ENCODE measurements at regions not wholly inside any gene's neighbourhood (a gene's known extent, or its start where the extent isn't known, plus 50 kb on each side); places are given as distances from the start of the nearest gene placed in this dataset.
A peak's percentile ranks its signal among the peaks of the same experiment; 100 is the strongest.

- H3K4me2 ChIP-seq (ENCODE audit: unreplicated experiment), result peak overlapping the region; percentile 3
- H3K27ac ChIP-seq, result peak overlapping the region; percentile 17
- H3K36me3 ChIP-seq (ENCODE audit: low read depth), result no peaks in the 10 kb centered on the region
- H4K20me1 ChIP-seq (ENCODE audit: insufficient read depth), result no peaks in the 10 kb centered on the region
- no peaks in the 10 kb centered on the region for H3K9me2 ChIP-seq (ENCODE audit: insufficient read depth)
- peak; percentile 26 for DNase-seq
- H3K79me2 ChIP-seq (ENCODE audit: insufficient read depth), result no peaks in the 10 kb centered on the region
- H3K4me3 ChIP-seq, result no peak overlapping the region
- no peaks in the 10 kb centered on the region for H3K27me3 ChIP-seq (replicated peaks; ENCODE audit: insufficient read depth)
- no peak overlapping the region for H3K9ac ChIP-seq
- H3K4me1 ChIP-seq (ENCODE audit: insufficient read depth), result peaks cover 37% of the 10 kb centered on the region
- in situ Hi-C loops (cut with MboI), result no loop called here
- H3F3A ChIP-seq (ENCODE audit: insufficient read depth), result peaks cover 29% of the 10 kb centered on the region
- TF ChIP-seq EZH2phosphoT487 (IDR thresholded peaks at IDR 0.05; ENCODE audit: insufficient read depth, low read depth) (no peak), EZH2 (IDR thresholded peaks at IDR 0.05; ENCODE audit: insufficient read depth, poor library complexity, severe bottlenecking) (no peak)
- no peaks in the 10 kb centered on the region for H3K9me3 ChIP-seq (ENCODE audit: low read depth)
- no peak overlapping the region for H2AFZ ChIP-seq
Measured at GRCh38 chr3:31013843-31014242, 119.4 kb upstream of the GADL1 start.

GRCh38 chr3:31014317-31015040 is 120.0 kb upstream of the GADL1 start:
- Histone ChIP-seq H2AFZ (no peak overlapping the region), H4K20me1 (ENCODE audit: insufficient read depth) (no peaks in the 10 kb centered on the region), H3K9me3 (ENCODE audit: low read depth) (no peaks in the 10 kb centered on the region), H3K4me2 (ENCODE audit: unreplicated experiment) (peak overlapping the region; percentile 3), H3K27ac (peak overlapping the region; percentile 17), H3K79me2 (ENCODE audit: insufficient read depth) (no peaks in the 10 kb centered on the region), H3K4me3 (no peak overlapping the region), H3K9me2 (ENCODE audit: insufficient read depth) (no peaks in the 10 kb centered on the region), H3K4me1 (ENCODE audit: insufficient read depth) (peaks cover 31% of the 10 kb centered on the region), H3F3A (ENCODE audit: insufficient read depth) (peaks cover 23% of the 10 kb centered on the region), H3K27me3 (replicated peaks; ENCODE audit: insufficient read depth) (no peaks in the 10 kb centered on the region), H3K36me3 (ENCODE audit: low read depth) (no peaks in the 10 kb centered on the region), H3K9ac (no peak overlapping the region)
- in situ Hi-C loops (cut with MboI), result no loop called here
- 45 to 50% methylated on average over 8 of the region's 8 CpGs for WGBS, 2 experiments (ENCODE audit: low coverage in 1 of 2, low lambda C conversion rate in 2 of 2, missing lambda C conversion rate in 2 of 2)
- TF ChIP-seq EZH2phosphoT487 (IDR thresholded peaks at IDR 0.05; ENCODE audit: insufficient read depth, low read depth), result no peak
- no peak for TF ChIP-seq EZH2 (IDR thresholded peaks at IDR 0.05; ENCODE audit: insufficient read depth, poor library complexity, severe bottlenecking)
- DNase-seq, result peak; percentile 78

- WGBS, 2 experiments (ENCODE audit: low coverage in 1 of 2, low lambda C conversion rate in 2 of 2, missing lambda C conversion rate in 2 of 2), result 97 to 100% methylated on average over 2 of the region's 2 CpGs
- no peaks in the 10 kb centered on the region for H3K36me3 ChIP-seq (ENCODE audit: low read depth)
- peaks cover 13% of the 10 kb centered on the region for H3F3A ChIP-seq (ENCODE audit: insufficient read depth)
- H3K27me3 ChIP-seq (replicated peaks; ENCODE audit: insufficient read depth), result no peaks in the 10 kb centered on the region
- no peak overlapping the region for H2AFZ ChIP-seq
- H3K9ac ChIP-seq, result no peak overlapping the region
- DNase-seq, result no peak
- H3K4me3 ChIP-seq, result no peak overlapping the region
- H3K27ac ChIP-seq, result no peak overlapping the region
- H3K79me2 ChIP-seq (ENCODE audit: insufficient read depth), result no peaks in the 10 kb centered on the region
- in situ Hi-C loops (cut with MboI), result no loop called here
- no peaks in the 10 kb centered on the region for H3K9me2 ChIP-seq (ENCODE audit: insufficient read depth)
- no peaks in the 10 kb centered on the region for H3K9me3 ChIP-seq (ENCODE audit: low read depth)
- H3K4me1 ChIP-seq (ENCODE audit: insufficient read depth), result peaks cover 16% of the 10 kb centered on the region
- no peak for TF ChIP-seq EZH2phosphoT487 (IDR thresholded peaks at IDR 0.05; ENCODE audit: insufficient read depth, low read depth)
- no peak for TF ChIP-seq EZH2 (IDR thresholded peaks at IDR 0.05; ENCODE audit: insufficient read depth, poor library complexity, severe bottlenecking)
- no peaks in the 10 kb centered on the region for H4K20me1 ChIP-seq (ENCODE audit: insufficient read depth)
- H3K4me2 ChIP-seq (ENCODE audit: unreplicated experiment), result no peak overlapping the region
Measured at GRCh38 chr3:31016196-31016595, 121.7 kb upstream of the GADL1 start.

- H3K9me2 ChIP-seq (ENCODE audit: insufficient read depth), result no peaks in the 10 kb centered on the region
- no peak overlapping the region for H3K4me3 ChIP-seq
- H3K79me2 ChIP-seq (ENCODE audit: insufficient read depth), result no peaks in the 10 kb centered on the region
- no peaks in the 10 kb centered on the region for H3F3A ChIP-seq (ENCODE audit: insufficient read depth)
- no peaks in the 10 kb centered on the region for H3K9me3 ChIP-seq (ENCODE audit: low read depth)
- in situ Hi-C loops (cut with MboI), result no loop called here
- H2AFZ ChIP-seq, result no peak overlapping the region
- no peaks in the 10 kb centered on the region for H3K36me3 ChIP-seq (ENCODE audit: low read depth)
- H3K4me1 ChIP-seq (ENCODE audit: insufficient read depth), result no peaks in the 10 kb centered on the region
- no peak overlapping the region for H3K9ac ChIP-seq
- H3K27me3 ChIP-seq (replicated peaks; ENCODE audit: insufficient read depth), result no peaks in the 10 kb centered on the region
- no peak overlapping the region for H3K27ac ChIP-seq
- H3K4me2 ChIP-seq (ENCODE audit: unreplicated experiment), result no peak overlapping the region
- no peak for DNase-seq
- no peaks in the 10 kb centered on the region for H4K20me1 ChIP-seq (ENCODE audit: insufficient read depth)
- TF ChIP-seq EZH2 (IDR thresholded peaks at IDR 0.05; ENCODE audit: insufficient read depth, poor library complexity, severe bottlenecking), result no peak
- no peak for TF ChIP-seq EZH2phosphoT487 (IDR thresholded peaks at IDR 0.05; ENCODE audit: insufficient read depth, low read depth)
Measured at GRCh38 chr3:31022716-31023115, 128.3 kb upstream of the GADL1 start.

GRCh38 chr3:31025541-31025940 is 131.1 kb upstream of the GADL1 start:
- in situ Hi-C loops (cut with MboI), result no loop called here
- no peak overlapping the region for H2AFZ ChIP-seq
- H3K36me3 ChIP-seq (ENCODE audit: low read depth), result no peaks in the 10 kb centered on the region
- no peak overlapping the region for H3K4me2 ChIP-seq (ENCODE audit: unreplicated experiment)
- no peaks in the 10 kb centered on the region for H3K4me1 ChIP-seq (ENCODE audit: insufficient read depth)
- no peaks in the 10 kb centered on the region for H4K20me1 ChIP-seq (ENCODE audit: insufficient read depth)
- no peak overlapping the region for H3K4me3 ChIP-seq
- H3K27me3 ChIP-seq (replicated peaks; ENCODE audit: insufficient read depth), result no peaks in the 10 kb centered on the region
- no peak overlapping the region for H3K27ac ChIP-seq
- H3K79me2 ChIP-seq (ENCODE audit: insufficient read depth), result no peaks in the 10 kb centered on the region
- no peaks in the 10 kb centered on the region for H3K9me2 ChIP-seq (ENCODE audit: insufficient read depth)
- no peak for TF ChIP-seq EZH2phosphoT487 (IDR thresholded peaks at IDR 0.05; ENCODE audit: insufficient read depth, low read depth)
- TF ChIP-seq EZH2 (IDR thresholded peaks at IDR 0.05; ENCODE audit: insufficient read depth, poor library complexity, severe bottlenecking), result no peak
- H3F3A ChIP-seq (ENCODE audit: insufficient read depth), result no peaks in the 10 kb centered on the region
- no peaks in the 10 kb centered on the region for H3K9me3 ChIP-seq (ENCODE audit: low read depth)
- no peak overlapping the region for H3K9ac ChIP-seq
- no peak for DNase-seq
- 79 to 81% methylated on average over 2 of the region's 2 CpGs for WGBS, 2 experiments (ENCODE audit: low coverage in 1 of 2, low lambda C conversion rate in 2 of 2, missing lambda C conversion rate in 2 of 2)

Data from GM23248 (cell line).